ENCODE measurements at regions not wholly inside any gene's neighbourhood (a gene's known extent, or its start where the extent isn't known, plus 50 kb on each side); places are given as distances from the start of the nearest gene placed in this dataset.

DNA sequence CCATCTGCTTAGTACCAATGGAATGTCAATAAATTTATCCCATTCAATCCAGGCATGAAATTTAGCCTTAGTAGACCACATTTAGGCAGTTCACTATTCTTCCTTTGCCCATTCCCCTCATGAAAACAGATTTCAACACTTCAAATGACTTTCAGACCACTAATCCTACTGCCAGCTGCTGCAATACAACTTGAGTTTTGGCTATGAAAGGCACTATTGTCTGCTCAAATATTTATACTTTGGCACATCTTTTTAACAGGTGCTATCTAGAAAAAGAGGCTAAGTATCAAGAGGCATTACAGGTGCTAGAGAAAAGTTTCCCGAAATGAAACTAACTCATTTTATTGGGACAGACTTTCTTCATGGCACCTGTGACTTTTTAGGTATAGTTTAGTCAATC, 499.8 kb downstream of the C12orf50 start:
- no peak overlapping the region for H3K4me3 ChIP-seq (ENCODE audit: low read length)
- no peak for DNase-seq (ENCODE audit: low read depth)
- TF ChIP-seq, protein P1, sequence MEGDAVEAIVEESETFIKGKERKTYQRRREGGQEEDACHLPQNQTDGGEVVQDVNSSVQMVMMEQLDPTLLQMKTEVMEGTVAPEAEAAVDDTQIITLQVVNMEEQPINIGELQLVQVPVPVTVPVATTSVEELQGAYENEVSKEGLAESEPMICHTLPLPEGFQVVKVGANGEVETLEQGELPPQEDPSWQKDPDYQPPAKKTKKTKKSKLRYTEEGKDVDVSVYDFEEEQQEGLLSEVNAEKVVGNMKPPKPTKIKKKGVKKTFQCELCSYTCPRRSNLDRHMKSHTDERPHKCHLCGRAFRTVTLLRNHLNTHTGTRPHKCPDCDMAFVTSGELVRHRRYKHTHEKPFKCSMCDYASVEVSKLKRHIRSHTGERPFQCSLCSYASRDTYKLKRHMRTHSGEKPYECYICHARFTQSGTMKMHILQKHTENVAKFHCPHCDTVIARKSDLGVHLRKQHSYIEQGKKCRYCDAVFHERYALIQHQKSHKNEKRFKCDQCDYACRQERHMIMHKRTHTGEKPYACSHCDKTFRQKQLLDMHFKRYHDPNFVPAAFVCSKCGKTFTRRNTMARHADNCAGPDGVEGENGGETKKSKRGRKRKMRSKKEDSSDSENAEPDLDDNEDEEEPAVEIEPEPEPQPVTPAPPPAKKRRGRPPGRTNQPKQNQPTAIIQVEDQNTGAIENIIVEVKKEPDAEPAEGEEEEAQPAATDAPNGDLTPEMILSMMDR (conservative IDR thresholded peaks at IDR 0.05; ENCODE audit: low read depth, low read length), result no peak

DNA sequence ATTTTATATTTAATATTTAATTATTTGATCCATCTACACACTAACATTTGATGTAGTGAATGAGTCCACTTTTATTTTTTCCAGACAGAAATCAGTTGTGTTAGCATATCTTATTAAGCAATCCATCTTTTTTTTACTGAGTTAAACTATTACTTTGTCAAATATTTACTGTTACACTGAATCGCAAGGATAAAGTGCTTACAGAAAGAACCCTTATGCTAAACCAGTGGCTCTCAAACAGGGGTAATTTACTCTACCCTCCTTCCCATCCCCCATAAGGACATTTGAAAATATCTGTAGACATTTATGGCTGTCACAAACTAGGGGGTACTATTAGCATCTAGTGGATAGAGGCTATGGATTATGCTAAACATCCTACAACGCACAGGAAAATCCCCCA, 508.2 kb downstream of the C12orf50 start:
- no peak for DNase-seq (ENCODE audit: low read depth)
- TF ChIP-seq, protein P1 (conservative IDR thresholded peaks at IDR 0.05; ENCODE audit: low read depth, low read length), result no peak
- no peak overlapping the region for H3K4me3 ChIP-seq (ENCODE audit: low read length)

DNA sequence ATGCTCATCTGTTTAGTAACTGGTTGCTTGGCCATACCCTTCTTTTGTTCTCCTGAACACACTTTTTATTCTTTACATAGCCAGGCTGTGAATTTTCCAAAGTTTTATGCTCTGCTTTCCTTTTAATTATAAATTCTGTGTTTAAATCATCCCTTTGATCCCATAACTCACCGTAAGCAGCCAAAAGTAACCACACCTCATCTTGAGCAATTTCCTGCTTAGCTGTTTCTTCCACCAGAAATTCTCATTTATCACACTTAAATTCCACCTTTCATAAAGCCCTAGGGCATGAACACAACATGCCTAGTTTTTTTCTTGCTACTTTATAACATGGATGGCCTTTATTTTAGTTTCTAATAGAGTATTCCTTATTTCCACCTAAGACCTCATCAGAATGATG, 510.7 kb downstream of the C12orf50 start:
- TF ChIP-seq, protein P1 (conservative IDR thresholded peaks at IDR 0.05; ENCODE audit: low read depth, low read length), result no peak
- DNase-seq (ENCODE audit: low read depth), result no peak
- H3K4me3 ChIP-seq (ENCODE audit: low read length), result no peak overlapping the region

DNA sequence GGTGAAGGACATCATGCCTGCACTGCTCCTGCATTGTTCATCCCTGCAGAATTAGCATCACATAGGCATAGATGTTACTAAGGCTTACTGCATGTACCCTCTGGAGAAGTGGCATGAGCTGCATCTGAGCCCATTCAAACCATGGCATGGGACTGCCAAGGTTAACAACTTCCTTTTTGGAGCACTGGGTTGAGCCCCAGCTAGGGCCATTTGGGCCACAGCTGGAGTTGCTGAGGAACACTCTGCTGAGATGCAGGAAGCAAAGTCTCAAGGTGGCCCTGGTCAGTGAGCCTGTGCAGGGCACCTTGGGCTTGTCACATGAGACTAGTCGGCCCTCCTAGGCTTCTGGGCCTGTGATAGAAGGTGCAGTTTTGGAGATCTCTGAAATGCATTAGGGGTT, 511.2 kb downstream of the C12orf50 start:
- DNase-seq (ENCODE audit: low read depth), result no peak
- TF ChIP-seq, protein P1 (conservative IDR thresholded peaks at IDR 0.05; ENCODE audit: low read depth, low read length), result no peak
- no peak overlapping the region for H3K4me3 ChIP-seq (ENCODE audit: low read length)

DNA sequence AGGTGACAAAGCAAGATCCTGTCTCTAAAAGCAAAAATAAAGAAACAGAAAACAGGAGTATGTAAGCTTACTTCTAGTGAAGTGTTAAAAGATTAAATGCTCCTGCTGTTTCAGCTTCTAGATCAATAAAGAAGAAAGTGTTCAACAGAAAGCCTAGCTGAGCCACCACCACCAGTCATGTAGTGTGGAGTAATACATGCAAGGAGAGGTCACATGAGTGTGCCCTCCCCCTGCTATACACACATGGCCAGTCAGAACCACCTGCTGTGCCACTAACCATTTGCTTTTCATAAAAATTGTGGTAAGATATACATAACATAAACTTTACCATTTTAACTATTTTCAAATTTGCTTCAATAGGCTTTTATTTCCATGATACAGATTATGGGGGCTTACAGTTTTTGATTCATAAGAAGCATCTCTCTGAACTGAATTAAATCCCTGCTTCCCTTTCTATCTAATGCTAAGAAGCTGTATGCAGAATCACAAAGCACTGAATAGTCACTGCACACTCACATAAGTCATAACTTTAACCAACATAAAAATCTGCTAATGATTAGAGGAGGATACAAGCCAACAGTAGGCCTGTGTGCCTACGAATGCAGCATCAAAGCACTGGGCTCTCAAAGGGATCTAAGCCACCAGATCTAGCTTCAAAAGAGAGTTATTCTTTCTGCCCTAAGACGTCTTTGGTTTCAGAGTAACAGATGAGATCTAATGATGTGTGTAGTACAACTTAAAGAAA, 515.5 kb downstream of the C12orf50 start:
- DNase-seq (ENCODE audit: low read depth), result no peak
- no peak overlapping the region for H3K4me3 ChIP-seq (ENCODE audit: low read length)
- TF ChIP-seq, protein P1 (conservative IDR thresholded peaks at IDR 0.05; ENCODE audit: low read depth, low read length), result no peak

DNA sequence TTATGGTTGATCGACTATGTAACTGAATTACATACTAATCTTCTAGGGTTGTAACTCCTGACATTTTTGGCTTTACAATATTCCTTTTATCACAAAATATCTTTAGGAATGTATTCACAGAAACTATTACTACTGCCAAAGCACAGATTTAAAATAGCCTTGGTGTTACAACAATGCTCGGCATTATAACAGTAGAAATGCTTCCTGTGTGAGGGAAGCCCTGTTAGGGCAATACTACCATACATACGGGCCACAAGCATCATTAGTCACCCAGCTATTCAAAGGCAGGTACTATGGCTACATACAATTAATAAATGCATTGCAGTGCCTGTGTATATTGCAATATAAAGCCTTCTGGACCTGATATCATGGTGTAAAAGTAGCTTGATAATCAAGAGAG, 517.8 kb downstream of the C12orf50 start:
- H3K4me3 ChIP-seq (ENCODE audit: low read length), result no peak overlapping the region
- peak; percentile 87 for DNase-seq (ENCODE audit: low read depth)
- TF ChIP-seq, protein P1 (conservative IDR thresholded peaks at IDR 0.05; ENCODE audit: low read depth, low read length), result no peak

DNA sequence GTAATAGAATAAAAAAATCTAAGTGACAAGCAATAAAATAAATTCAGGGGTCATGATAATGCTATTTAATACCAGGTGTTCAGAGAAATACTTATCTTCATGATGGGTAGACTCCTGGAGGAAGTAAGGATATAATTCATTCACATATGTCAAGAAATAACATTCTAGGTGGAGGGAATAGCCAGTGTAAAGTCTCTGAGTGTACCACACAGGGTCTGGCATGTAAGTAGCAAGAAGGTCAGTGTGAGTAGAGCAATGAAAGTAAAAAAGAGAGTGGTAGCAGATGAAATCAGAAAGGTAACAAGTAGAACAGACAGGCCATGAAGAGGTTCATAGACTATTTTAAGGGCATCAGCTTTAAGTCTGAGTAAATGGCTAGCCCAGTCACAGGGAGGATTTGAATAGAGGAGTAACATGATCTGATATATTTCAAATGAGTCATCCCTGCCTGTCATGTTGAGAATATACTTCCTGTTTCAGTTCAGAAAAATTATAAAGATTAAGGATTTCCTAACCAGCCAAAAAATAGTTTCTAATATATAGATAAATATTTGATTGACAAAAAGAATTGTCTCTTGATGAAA, 519.9 kb downstream of the C12orf50 start:
- peak; percentile 36 for DNase-seq (ENCODE audit: low read depth)
- no peak overlapping the region for H3K4me3 ChIP-seq (ENCODE audit: low read length)
- TF ChIP-seq, protein P1 (conservative IDR thresholded peaks at IDR 0.05; ENCODE audit: low read depth, low read length), result no peak

Measured in retinal pigment epithelial cell (primary cell).